T-helper 1 cell (primary cell): ENCODE measurements at regions not wholly inside any gene's neighbourhood (a gene's known extent, or its start where the extent isn't known, plus 50 kb on each side); places are given as distances from the start of the nearest gene placed in this dataset.

Experiments used
- DNase-seq, 5 donors: peaks; one replicate each; pipeline ENCODE4 v3.0.0-alpha.2; 2012 to 2020

GRCh38 chr9:84129529-84129928 lies 148.9 kb downstream of the RMI1 start:
- no peak for DNase-seq

GRCh38 chr9:84136119-84136868 lies 155.7 kb downstream of the RMI1 start:
- no peak for DNase-seq

- DNase-seq: no peak
Measured at GRCh38 chr9:84137968-84138367, 157.4 kb downstream of the RMI1 start.

GRCh38 chr9:84138541-84138940 lies 157.9 kb downstream of the RMI1 start:
- DNase-seq: no peak

- DNase-seq: no peak
Measured at GRCh38 chr9:84139296-84140070, 158.9 kb downstream of the RMI1 start.

- DNase-seq: peak in 1 of 5 donors; percentile 19
Measured at GRCh38 chr9:84140535-84141101, 160.0 kb downstream of the RMI1 start.

- no peak for DNase-seq
Measured at GRCh38 chr9:84141741-84142370, 161.3 kb downstream of the RMI1 start.

GRCh38 chr9:84145031-84145430 lies 164.4 kb downstream of the RMI1 start:
- no peak for DNase-seq

GRCh38 chr9:84145780-84146179 lies 165.2 kb downstream of the RMI1 start:
- no peak for DNase-seq

GRCh38 chr9:84146893-84147710 lies 166.5 kb downstream of the RMI1 start:
- no peak for DNase-seq

GRCh38 chr9:84151236-84151635 lies 170.6 kb downstream of the RMI1 start:
- DNase-seq: no peak

GRCh38 chr9:84151640-84152039 lies 171.0 kb downstream of the RMI1 start:
- no peak for DNase-seq

- DNase-seq: no peak
Measured at GRCh38 chr9:84152204-84152603, 171.6 kb downstream of the RMI1 start.

GRCh38 chr9:84153885-84154284 lies 173.3 kb downstream of the RMI1 start:
- DNase-seq: no peak

- DNase-seq: no peak
Measured at GRCh38 chr9:84154320-84154719, 173.7 kb downstream of the RMI1 start.

GRCh38 chr9:84163052-84163650 lies 177.4 kb downstream of the SLC28A3 start:
- DNase-seq: no peak

GRCh38 chr9:84166891-84167290 lies 173.7 kb downstream of the SLC28A3 start:
- DNase-seq: no peak

- DNase-seq: no peak
Measured at GRCh38 chr9:84169240-84169639, 171.3 kb downstream of the SLC28A3 start.

- DNase-seq: no peak
Measured at GRCh38 chr9:84170521-84171141, 169.9 kb downstream of the SLC28A3 start.

- no peak for DNase-seq
Measured at GRCh38 chr9:84173961-84174360, 166.6 kb downstream of the SLC28A3 start.

GRCh38 chr9:84174486-84174885 lies 166.1 kb downstream of the SLC28A3 start:
- no peak for DNase-seq

GRCh38 chr9:84177407-84177806 lies 163.2 kb downstream of the SLC28A3 start:
- DNase-seq: no peak
